Kidney (tissue), 13 donors: ENCODE measurements at regions not wholly inside any gene's neighbourhood (a gene's known extent, or its start where the extent isn't known, plus 50 kb on each side); places are given as distances from the start of the nearest gene placed in this dataset.

ENCODE experiments used
- DNase-seq, 5 donors: peaks; one replicate each; pipeline ENCODE4 v3.0.0-alpha.2; 2013 to 2020
- FAIRE-seq: peaks from 2 replicates; lab custom pipeline; 2012; peaks lifted over from hg19 to GRCh38; lab: Jason Lieb, UNC
- H3K27ac ChIP-seq, 2 donors: one replicate each; pipeline ENCODE4 v1.7.0; 2013; ENCODE audit warnings: low read depth in 2 of 2, low read length in 2 of 2, inconsistent platforms in 1 of 2
- H3K27me3 ChIP-seq: one replicate; pipeline ENCODE4 v1.7.1; 2013; ENCODE audit warnings: low read length, inconsistent platforms; ENCODE audit not compliant: control insufficient read depth, insufficient read depth
- H3K36me3 ChIP-seq, 3 donors: one replicate each; pipeline versions ENCODE4 v1.7.0 to v1.7.1; 2013; ENCODE audit warnings: low read length in 3 of 3, control low read depth in 1 of 3, inconsistent platforms in 1 of 3; ENCODE audit not compliant: insufficient read depth in 3 of 3, control insufficient read depth in 2 of 3
- H3K4me1 ChIP-seq, 3 donors: one replicate each; pipeline versions ENCODE4 v1.7.0 to v1.7.1; 2013; ENCODE audit warnings: low read length in 3 of 3, inconsistent platforms in 1 of 3, low read depth in 1 of 3; ENCODE audit not compliant: control insufficient read depth in 2 of 3, insufficient read depth in 2 of 3
- H3K4me3 ChIP-seq, 3 donors: one replicate each; pipeline versions ENCODE4 v1.7.0 to v1.8.1; 2013; ENCODE audit warnings: low read length in 3 of 3, control low read depth in 1 of 3, inconsistent platforms in 1 of 3
- H3K9ac ChIP-seq, 3 donors: one replicate each; pipeline versions ENCODE4 v1.7.0 to v1.7.1; 2013; ENCODE audit warnings: low read length in 3 of 3, control low read depth in 1 of 3, inconsistent platforms in 1 of 3
- H3K9me3 ChIP-seq, 3 donors: one replicate each; pipeline versions ENCODE4 v1.7.0 to v1.7.1; 2013; ENCODE audit warnings: low read length in 3 of 3, control low read depth in 1 of 3, inconsistent platforms in 1 of 3; ENCODE audit not compliant: control insufficient read depth in 2 of 3, insufficient read depth in 1 of 3
- CTCF ChIP-seq: IDR thresholded peaks from 3 replicates; pipeline ENCODE4 v1.5.1; 2012; ENCODE audit warnings: mild to moderate bottlenecking, moderate library complexity, borderline replicate concordance; ENCODE audit not compliant: insufficient read depth; ENCODE audit errors: extremely low read depth
- intact Hi-C: fragments of 100-400 bp; cut with DNase I; formaldehyde crosslinking; loops from one replicate; pipeline ENCODE4 v1.11.1; 2022
- donor health status: control.
- donor health status: control.
- donor health status: control.
- donor health status: control.
- donor health status: control.
- donor health status: DM: yes; HTN: yes; CAD: no.
- donor health status: Normal renal cell carcinoma (clear cell type).

GRCh38 chr13:64420181-64420580, 2810.0 kb downstream of the PCDH9 start:
- Histone ChIP-seq H3K9ac (no peak overlapping the region), H3K4me3 (no peak overlapping the region), H3K4me1 (no peaks in the 10 kb centered on the region), H3K36me3 (no peaks in the 10 kb centered on the region), H3K27me3 (no peaks in the 10 kb centered on the region), H3K27ac (no peak overlapping the region), H3K9me3 (no peaks in the 10 kb centered on the region)
- no peak for FAIRE-seq
- TF ChIP-seq CTCF: no peak
- intact Hi-C loops: no loop called here
- no peak for DNase-seq

- intact Hi-C loops: no loop called here
- Histone ChIP-seq H3K9ac (no peak overlapping the region), H3K27me3 (no peaks in the 10 kb centered on the region), H3K9me3 (no peaks in the 10 kb centered on the region), H3K4me3 (no peak overlapping the region), H3K36me3 (no peaks in the 10 kb centered on the region), H3K27ac (no peak overlapping the region), H3K4me1 (no peaks in the 10 kb centered on the region)
- DNase-seq: no peak
- TF ChIP-seq CTCF: no peak
- no peak for FAIRE-seq
These were observed 2812.6 kb downstream of the PCDH9 start for GRCh38 chr13:64417581-64417980.

GRCh38 chr13:64414381-64414780, 2815.8 kb downstream of the PCDH9 start:
- H3K27me3 ChIP-seq: no peaks in the 10 kb centered on the region
- no peaks in the 10 kb centered on the region for H3K9me3 ChIP-seq
- FAIRE-seq: no peak
- no peak overlapping the region for H3K9ac ChIP-seq
- no peaks in the 10 kb centered on the region for H3K4me1 ChIP-seq
- no peaks in the 10 kb centered on the region for H3K36me3 ChIP-seq
- DNase-seq: no peak
- H3K4me3 ChIP-seq: no peak overlapping the region
- TF ChIP-seq CTCF: no peak
- H3K27ac ChIP-seq: no peak overlapping the region
- intact Hi-C loops: no loop called here

- Histone ChIP-seq H3K4me1 (no peaks in the 10 kb centered on the region), H3K9me3 (no peaks in the 10 kb centered on the region), H3K36me3 (no peaks in the 10 kb centered on the region)
These were observed 2816.6 kb downstream of the PCDH9 start for GRCh38 chr13:64413529-64413928.

More at GRCh38 chr13:64413529-64413928, 2816.6 kb downstream of the PCDH9 start:
- H3K27me3 ChIP-seq: no peaks in the 10 kb centered on the region
- H3K4me3 ChIP-seq: no peak overlapping the region
- FAIRE-seq (no peak), DNase-seq (no peak)
- no peak overlapping the region for H3K27ac ChIP-seq
- TF ChIP-seq CTCF: no peak
- H3K9ac ChIP-seq: no peak overlapping the region
- intact Hi-C loops: no loop called here
